ENCODE measurements at regions not wholly inside any gene's neighbourhood (a gene's known extent, or its start where the extent isn't known, plus 50 kb on each side); places are given as distances from the start of the nearest gene placed in this dataset.

- H3K4me2 ChIP-seq (ENCODE audit: insufficient read depth, low read length), result no peak overlapping the region
- H3K9me3 ChIP-seq (ENCODE audit: low read depth, low read length), result no peaks in the 10 kb centered on the region
- H3K4me3 ChIP-seq (ENCODE audit: insufficient read depth, low read length), result no peak overlapping the region
- no peak for TF ChIP-seq CTCF (IDR thresholded peaks at IDR 0.05; ENCODE audit: extremely low read depth, low read depth, low read length)
- no peak for DNase-seq (ENCODE audit: insufficient read length, low spot score, missing footprints)
- H3K79me2 ChIP-seq (ENCODE audit: insufficient read depth, low read length), result no peaks in the 10 kb centered on the region
- H2AFZ ChIP-seq (ENCODE audit: low read length), result no peak overlapping the region
- no peak overlapping the region for H3K27ac ChIP-seq (ENCODE audit: low read depth, low read length)
- H3K4me1 ChIP-seq (ENCODE audit: insufficient read depth, low read length), result no peaks in the 10 kb centered on the region
- peaks cover 6% of the 10 kb centered on the region for H3K27me3 ChIP-seq (ENCODE audit: insufficient read depth, low read length)
- no peaks in the 10 kb centered on the region for H3K36me3 ChIP-seq (ENCODE audit: insufficient read depth, low read length)
- no peaks in the 10 kb centered on the region for H4K20me1 ChIP-seq (ENCODE audit: insufficient read depth, low read length)
These were observed 49.9 kb upstream of the FOXN2 start for GRCh38 chr2:48264627-48265026.

All from osteoblast (primary cell).